AG09319 (cell line): ENCODE measurements at regions not wholly inside any gene's neighbourhood (a gene's known extent, or its start where the extent isn't known, plus 50 kb on each side); places are given as distances from the start of the nearest gene placed in this dataset.

Experiments
- DNase-seq: peaks from one replicate; pipeline ENCODE4 v3.0.0-alpha.2; 2010; ENCODE audit warnings: low read depth; ENCODE audit errors: extremely low read depth
- CTCF ChIP-seq: IDR thresholded peaks from 2 replicates; pipeline ENCODE4 v1.5.1; 2011; ENCODE audit warnings: low read depth, mild to moderate bottlenecking, inconsistent platforms, low read length, moderate library complexity

DNA sequence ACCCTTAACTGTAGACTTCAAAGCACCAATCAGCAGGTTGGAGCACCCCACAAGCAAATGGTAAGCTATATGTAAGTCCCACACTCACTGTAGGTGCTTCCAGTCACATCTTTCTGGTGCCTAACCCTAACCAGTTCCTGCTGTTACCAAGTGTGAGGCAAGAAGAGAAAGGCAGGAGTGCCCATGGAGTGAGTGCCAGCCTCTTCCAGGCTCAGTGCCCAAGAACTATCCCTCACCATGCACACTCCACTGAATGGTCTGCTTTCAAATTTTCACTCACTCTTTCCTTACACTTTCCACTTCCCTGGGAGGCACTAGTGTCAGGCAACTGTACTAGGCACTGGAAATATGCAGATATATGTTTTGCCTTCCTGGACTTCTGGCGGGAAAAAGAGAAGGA lies 62.2 kb upstream of the ZDHHC17 start:
- no peak for DNase-seq
- TF ChIP-seq CTCF = no peak

DNA sequence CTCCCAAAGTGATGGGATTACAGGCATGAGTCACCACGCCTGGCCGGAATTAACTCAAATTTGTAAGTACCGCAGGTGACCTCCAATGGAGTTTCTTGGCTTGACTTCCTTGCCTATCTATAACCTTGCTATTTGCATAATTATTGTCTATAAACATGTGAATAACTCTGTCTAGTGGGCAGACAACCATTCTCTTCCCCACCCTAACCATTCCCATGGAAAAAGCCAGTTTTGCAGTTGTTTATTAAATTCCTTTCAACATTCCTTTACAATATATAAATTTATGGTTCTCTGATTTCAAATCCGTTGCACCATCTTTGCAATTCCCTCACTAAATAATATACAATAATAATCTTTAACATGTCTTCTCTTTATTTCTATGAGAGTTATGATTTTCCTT lies 61.0 kb upstream of the ZDHHC17 start:
- no peak for DNase-seq
- TF ChIP-seq CTCF = no peak

DNA sequence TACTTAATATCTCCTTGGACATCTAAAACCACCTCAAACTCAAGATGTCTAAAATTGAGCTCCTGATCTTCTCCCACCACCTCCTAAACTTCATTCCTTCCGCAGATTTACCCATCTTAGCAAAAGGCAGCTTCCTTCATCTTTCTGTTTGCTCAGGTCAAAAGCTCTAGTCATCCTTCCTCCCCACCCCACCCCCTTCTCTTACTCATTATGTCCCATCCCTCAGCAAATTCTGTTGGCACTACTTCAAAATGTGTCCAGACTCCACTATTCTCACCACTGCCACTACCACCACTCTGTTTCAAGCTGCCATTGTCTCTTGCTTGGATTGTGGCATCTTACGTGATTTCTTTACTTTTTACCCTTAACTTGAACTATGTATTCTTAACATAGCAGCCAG lies 59.2 kb upstream of the ZDHHC17 start:
- no peak for TF ChIP-seq CTCF
- no peak for DNase-seq

- no peak for DNase-seq
- no peak for TF ChIP-seq CTCF
Observed at GRCh38 chr12:76706101-76706500, 57.8 kb upstream of the ZDHHC17 start.

GRCh38 chr12:76706761-76707160 lies 57.2 kb upstream of the ZDHHC17 start:
- no peak for DNase-seq
- TF ChIP-seq CTCF = no peak

DNA sequence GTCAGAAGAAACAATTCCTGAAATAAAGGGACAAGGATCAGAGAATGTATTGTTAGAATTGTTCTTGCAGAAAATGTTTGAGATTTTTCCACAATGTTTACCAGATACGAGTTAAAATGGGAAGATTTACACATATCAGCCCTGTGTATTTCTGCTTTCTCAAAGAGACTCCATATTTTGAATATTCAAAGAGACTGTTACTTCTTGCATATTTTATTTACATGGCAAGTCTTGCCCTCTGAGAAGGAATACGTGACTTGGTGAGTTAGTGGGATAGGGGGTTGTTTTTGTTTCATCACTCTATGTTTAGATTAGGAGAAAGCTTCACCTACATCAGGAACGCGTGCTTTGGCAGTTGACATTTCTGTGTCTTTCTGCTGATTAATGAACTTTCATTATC lies 56.1 kb upstream of the ZDHHC17 start:
- no peak for TF ChIP-seq CTCF
- DNase-seq = no peak

DNA sequence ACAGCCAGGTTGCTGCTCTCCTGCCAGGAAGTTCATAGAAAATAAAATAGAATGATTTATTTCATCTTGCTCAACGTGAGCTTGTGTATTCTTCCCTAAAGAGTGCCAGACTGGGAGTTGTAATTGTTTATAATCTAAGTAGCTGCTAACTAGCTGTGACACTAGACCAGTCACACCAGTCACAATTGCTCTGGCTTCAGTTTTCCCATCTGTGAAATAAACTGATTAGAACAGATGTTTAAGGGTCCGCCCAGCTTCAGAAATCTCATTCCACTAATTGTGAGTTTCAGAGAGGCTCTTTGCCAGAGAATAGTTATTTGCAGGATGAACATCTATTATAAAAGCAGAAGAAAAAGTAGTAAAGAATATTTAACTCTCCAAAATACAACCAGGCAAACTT lies 55.6 kb upstream of the ZDHHC17 start:
- no peak for DNase-seq

More for the DNA sequence above, 55.6 kb upstream of the ZDHHC17 start:
- no peak for TF ChIP-seq CTCF
